Mesenchymal stem cell (in vitro differentiated cells and primary cell): ENCODE measurements at regions not wholly inside any gene's neighbourhood (a gene's known extent, or its start where the extent isn't known, plus 50 kb on each side); places are given as distances from the start of the nearest gene placed in this dataset.
"Not testable (repeated sequence)": the region's sequence is repeated elsewhere in the genome, so short reads cannot be mapped to it uniquely, and the experiment has no call there.

Experiments used
- DNase-seq: peaks from one replicate; pipeline ENCODE4 v3.0.0-alpha.2; 2013
- H2AFZ ChIP-seq: one replicate; pipeline ENCODE4 v1.6.1; 2013; ENCODE audit warnings: low read depth, mild to moderate bottlenecking, control low read depth, inconsistent platforms, low read length, moderate library complexity
- H2AK5ac ChIP-seq: 2 replicates; pipeline ENCODE4 v1.6.1; 2013; ENCODE audit warnings: low read length, moderate library complexity, mild to moderate bottlenecking, inconsistent platforms; ENCODE audit not compliant: severe bottlenecking
- H2BK120ac ChIP-seq: one replicate; pipeline ENCODE4 v1.6.1; 2013; ENCODE audit warnings: low read depth, mild to moderate bottlenecking, inconsistent platforms, low read length, moderate library complexity
- H2BK12ac ChIP-seq, 2 experiments: one replicate each; pipeline ENCODE4 v1.6.1; 2013; ENCODE audit warnings: inconsistent platforms in 2 of 2, low read length in 2 of 2, mild to moderate bottlenecking in 2 of 2, moderate library complexity in 2 of 2, control low read depth in 1 of 2
- H2BK15ac ChIP-seq: one replicate; pipeline ENCODE4 v1.6.1; 2013; ENCODE audit warnings: mild to moderate bottlenecking, low read depth, inconsistent platforms; ENCODE audit not compliant: poor library complexity, severe bottlenecking
- H2BK5ac ChIP-seq: 2 replicates; pipeline ENCODE4 v1.6.1; 2013; ENCODE audit warnings: low read depth, mild to moderate bottlenecking, low read length, control low read depth, inconsistent platforms; ENCODE audit not compliant: poor library complexity, severe bottlenecking
- H3K14ac ChIP-seq, 2 experiments: one replicate each; pipeline ENCODE4 v1.6.1; 2013; ENCODE audit warnings: inconsistent platforms in 2 of 2, low read length in 2 of 2, control low read depth in 1 of 2, mild to moderate bottlenecking in 1 of 2, moderate library complexity in 1 of 2
- H3K18ac ChIP-seq, 2 experiments: one replicate each; pipeline ENCODE4 v1.6.1; 2013; ENCODE audit warnings: inconsistent platforms in 2 of 2, low read length in 2 of 2, control low read depth in 1 of 2, low read depth in 1 of 2, mild to moderate bottlenecking in 1 of 2
- H3K23ac ChIP-seq, 2 experiments: one replicate each; pipeline ENCODE4 v1.6.1; 2013; ENCODE audit warnings: inconsistent platforms in 2 of 2, low read length in 2 of 2, mild to moderate bottlenecking in 2 of 2, moderate library complexity in 2 of 2, control low read depth in 1 of 2
- H3K27ac ChIP-seq: 2 replicates; pipeline ENCODE4 v1.5.1; 2013; ENCODE audit warnings: mild to moderate bottlenecking, moderate library complexity, low read length, control low read depth, inconsistent platforms; ENCODE audit not compliant: poor library complexity, severe bottlenecking
- H3K27me3 ChIP-seq, 2 experiments: 2 replicates each; pipeline versions ENCODE4 v1.6.1 to v1.7.0; 2013; ENCODE audit warnings: low read length in 2 of 2, mild to moderate bottlenecking in 2 of 2, moderate library complexity in 2 of 2, control low read depth in 1 of 2, inconsistent platforms in 1 of 2; ENCODE audit not compliant: control insufficient read depth in 1 of 2, insufficient read depth in 1 of 2
- H3K36me3 ChIP-seq, 2 experiments: 2 replicates each; pipeline versions ENCODE4 v1.6.1 to v1.7.0; 2013; ENCODE audit warnings: low read length in 2 of 2, control low read depth in 1 of 2, inconsistent platforms in 1 of 2, low read depth in 1 of 2, mild to moderate bottlenecking in 1 of 2; ENCODE audit not compliant: insufficient read depth in 2 of 2, control insufficient read depth in 1 of 2
- H3K4ac ChIP-seq, 2 experiments: one replicate each; pipeline ENCODE4 v1.6.1; 2013; ENCODE audit warnings: inconsistent platforms in 2 of 2, low read length in 2 of 2, mild to moderate bottlenecking in 2 of 2, moderate library complexity in 2 of 2, control low read depth in 1 of 2, low read depth in 1 of 2
- H3K4me1 ChIP-seq: 2 replicates; pipeline ENCODE4 v1.6.1; 2013; ENCODE audit warnings: low read depth, low read length, control low read depth; ENCODE audit not compliant: control insufficient read depth, insufficient read depth
- H3K4me2 ChIP-seq: 2 replicates; pipeline ENCODE4 v1.6.1; 2013; ENCODE audit warnings: low read length, mild to moderate bottlenecking, inconsistent platforms; ENCODE audit not compliant: poor library complexity, severe bottlenecking
- H3K4me3 ChIP-seq, 2 experiments: 2 replicates each; pipeline versions ENCODE4 v1.5.1 to v1.7.0; 2013; ENCODE audit warnings: low read length in 2 of 2, mild to moderate bottlenecking in 2 of 2, control low read depth in 1 of 2, low read depth in 1 of 2; ENCODE audit not compliant: insufficient read depth in 1 of 2
- H3K79me1 ChIP-seq: replicated peaks from 2 replicates; pipeline ENCODE4 v1.6.1; 2013; ENCODE audit warnings: mild to moderate bottlenecking, control low read depth, low read length, inconsistent platforms; ENCODE audit not compliant: poor library complexity, severe bottlenecking
- H3K9ac ChIP-seq: 2 replicates; pipeline ENCODE4 v1.7.0; 2013; ENCODE audit warnings: mild to moderate bottlenecking, low read length, moderate library complexity
- H3K9me3 ChIP-seq: 2 replicates; pipeline ENCODE4 v1.7.0; 2013; ENCODE audit warnings: mild to moderate bottlenecking, low read length; ENCODE audit not compliant: control insufficient read depth
- H4K8ac ChIP-seq: one replicate; pipeline ENCODE4 v1.6.1; 2013; ENCODE audit warnings: inconsistent platforms, mild to moderate bottlenecking, low read length, moderate library complexity
- H4K91ac ChIP-seq: one replicate; pipeline ENCODE4 v1.6.1; 2013; ENCODE audit warnings: mild to moderate bottlenecking, low read length, inconsistent platforms
- WGBS: methylation state at CpG from one replicate; pipeline ENCODE4 v1.1.7; 2013; ENCODE audit warnings: mixed read lengths; 5-methylcytosine and 5-hydroxymethylcytosine counted together

DNA sequence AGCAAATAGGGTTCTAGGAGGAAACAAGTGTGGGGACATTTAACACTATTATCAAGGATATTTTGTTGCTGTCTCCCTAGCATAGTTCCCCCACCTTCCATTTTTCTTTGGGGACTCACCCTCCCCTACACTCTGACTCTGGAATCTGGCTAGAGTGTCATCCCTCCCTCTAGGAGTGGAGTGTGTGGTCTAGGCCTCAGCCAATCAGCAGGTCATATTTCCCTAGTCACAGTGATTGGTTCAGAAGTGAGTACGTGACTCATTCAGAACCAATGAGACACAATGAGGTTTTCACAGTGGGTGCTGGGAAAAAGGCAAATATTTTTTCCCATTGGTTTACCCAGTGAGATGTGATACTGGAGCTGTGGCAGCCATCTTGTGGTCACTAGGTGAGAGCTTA is 234.4 kb downstream of the SHQ1 start:
- H3K9me3 ChIP-seq = peaks cover 13% of the 10 kb centered on the region
- no peak overlapping the region for H3K4me2 ChIP-seq
- no peak overlapping the region for H2BK12ac ChIP-seq
- H3K4me1 ChIP-seq = no peaks in the 10 kb centered on the region
- H3K14ac ChIP-seq = no peak overlapping the region
- no peak overlapping the region for H2AFZ ChIP-seq
- H4K8ac ChIP-seq = no peak overlapping the region
- H3K18ac ChIP-seq = no peak overlapping the region
- no peak overlapping the region for H3K4ac ChIP-seq
- DNase-seq = no peak
- H3K27ac ChIP-seq = no peak overlapping the region
- no peak overlapping the region for H3K9ac ChIP-seq
- H3K23ac ChIP-seq = no peak overlapping the region
- H2AK5ac ChIP-seq = no peak overlapping the region
- H2BK120ac ChIP-seq = no peak overlapping the region
- WGBS = 100% methylated on average over 1 of the region's 1 CpG
- H3K4me3 ChIP-seq = no peak overlapping the region
- no peak overlapping the region for H2BK15ac ChIP-seq
- H4K91ac ChIP-seq = no peak overlapping the region
- no peaks in the 10 kb centered on the region for H3K79me1 ChIP-seq
- no peaks in the 10 kb centered on the region for H3K36me3 ChIP-seq
- H3K27me3 ChIP-seq = peaks cover 11 to 30% of the 10 kb centered on the region in 2 experiments
- no peak overlapping the region for H2BK5ac ChIP-seq

DNA sequence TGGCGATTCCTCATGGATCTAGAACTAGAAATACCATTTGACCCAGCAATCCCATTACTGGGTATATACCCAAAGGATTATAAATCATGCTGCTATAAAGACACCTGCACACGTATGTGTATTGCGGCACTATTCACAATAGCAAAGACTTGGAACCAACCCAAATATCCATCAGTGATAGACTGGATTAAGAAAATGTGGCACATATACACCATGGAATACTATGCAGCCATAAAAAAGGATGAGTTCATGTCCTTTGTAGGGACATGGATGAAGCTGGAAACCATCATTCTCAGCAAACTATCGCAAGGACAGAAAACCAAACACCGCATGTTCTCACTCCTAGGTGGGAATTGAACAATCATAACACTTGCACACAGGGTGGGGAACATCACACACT is 239.1 kb downstream of the SHQ1 start:
- not testable (repeated sequence) for H2AFZ ChIP-seq, H3K4me2 ChIP-seq, H4K91ac ChIP-seq, H3K4ac ChIP-seq, H3K79me1 ChIP-seq, H2BK12ac ChIP-seq, H2BK5ac ChIP-seq, H2BK120ac ChIP-seq, DNase-seq, H3K27ac ChIP-seq, H3K4me3 ChIP-seq, H4K8ac ChIP-seq, H3K9me3 ChIP-seq, H2AK5ac ChIP-seq, H2BK15ac ChIP-seq, H3K23ac ChIP-seq, H3K18ac ChIP-seq, H3K14ac ChIP-seq, H3K4me1 ChIP-seq, H3K36me3 ChIP-seq, H3K9ac ChIP-seq
- H3K27me3 ChIP-seq = peaks cover 28 to 43% of the 10 kb centered on the region in 2 experiments
- 79% methylated on average over 1 of the region's 5 CpGs for WGBS

DNA sequence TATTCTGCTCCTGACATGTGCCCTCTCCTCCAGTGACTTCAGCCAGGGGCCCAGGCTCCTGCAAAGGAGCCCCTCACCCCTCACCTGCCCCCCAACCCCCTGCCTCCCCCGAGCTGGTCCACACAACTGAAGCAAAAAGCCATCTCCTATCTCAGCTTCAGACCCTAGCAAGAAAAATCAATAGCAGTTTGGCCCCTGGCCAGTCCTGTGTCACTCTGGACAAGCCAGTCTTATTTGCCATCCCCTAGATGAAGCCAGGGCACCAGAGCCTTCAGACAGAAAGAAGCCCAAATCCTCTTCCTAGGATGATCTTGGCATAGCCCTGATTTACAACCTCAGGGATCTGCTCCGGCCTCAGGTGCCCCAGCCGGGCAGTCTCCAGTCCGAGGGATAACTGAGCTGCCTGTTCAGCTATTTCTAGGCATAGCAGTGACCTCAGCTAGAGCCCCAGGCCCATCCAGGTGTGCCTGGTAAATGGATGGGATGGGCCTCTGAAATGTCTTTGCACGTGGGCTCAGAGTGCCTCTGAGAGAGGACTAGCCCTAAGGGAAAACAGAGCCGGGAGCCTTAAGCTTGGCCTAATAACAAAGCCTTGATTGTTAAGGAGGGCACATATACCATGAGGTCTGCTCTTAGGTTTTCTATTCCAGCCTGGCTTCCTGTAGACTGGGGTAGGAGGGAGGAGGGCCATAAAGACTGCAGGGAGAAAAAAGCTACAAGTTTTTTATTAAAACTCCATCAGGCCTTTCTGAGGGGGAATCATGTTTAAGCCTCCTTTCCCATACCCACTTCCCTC is 242.0 kb downstream of the SHQ1 start:
- H3K79me1 ChIP-seq = no peaks in the 10 kb centered on the region
- DNase-seq = no peak
- no peak overlapping the region for H2BK12ac ChIP-seq
- no peak overlapping the region for H3K14ac ChIP-seq
- H3K18ac ChIP-seq = no peak overlapping the region
- H3K4me2 ChIP-seq = no peak overlapping the region
- no peak overlapping the region for H3K4ac ChIP-seq
- H2BK15ac ChIP-seq = no peak overlapping the region
- H2AFZ ChIP-seq = no peak overlapping the region
- peaks cover 43 to 69% of the 10 kb centered on the region in 2 experiments for H3K27me3 ChIP-seq
- no peak overlapping the region for H3K4me3 ChIP-seq
- no peak overlapping the region for H4K8ac ChIP-seq
- no peak overlapping the region for H2BK120ac ChIP-seq
- H2AK5ac ChIP-seq = no peak overlapping the region
- H3K9ac ChIP-seq = no peak overlapping the region
- 68% methylated on average over 6 of the region's 6 CpGs for WGBS
- H3K23ac ChIP-seq = no peak overlapping the region
- H3K4me1 ChIP-seq = no peaks in the 10 kb centered on the region
- H3K27ac ChIP-seq = no peak overlapping the region
- no peak overlapping the region for H2BK5ac ChIP-seq
- no peak overlapping the region for H4K91ac ChIP-seq
- H3K36me3 ChIP-seq = no peaks in the 10 kb centered on the region
- peaks cover 4% of the 10 kb centered on the region for H3K9me3 ChIP-seq

DNA sequence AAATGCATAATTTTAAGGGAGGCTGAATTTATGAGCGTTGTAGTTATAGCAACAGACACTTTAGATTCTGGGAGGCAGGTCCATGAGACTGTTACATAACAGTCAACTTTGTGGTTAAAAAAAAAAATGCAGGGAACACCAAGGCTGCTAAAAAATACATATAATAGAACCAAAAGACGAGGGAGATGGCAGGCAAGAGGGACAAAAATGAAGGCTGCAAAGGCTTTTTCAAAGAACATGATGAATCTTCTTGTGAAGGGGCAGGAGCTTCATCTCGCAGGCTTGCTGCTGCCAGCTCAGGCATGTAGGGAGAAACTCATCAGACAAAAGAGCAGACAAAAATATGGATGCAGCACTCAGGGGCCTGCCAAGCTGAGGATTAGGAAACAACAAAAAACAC is 243.9 kb downstream of the SHQ1 start:
- WGBS = 82% methylated on average over 3 of the region's 3 CpGs

More for the DNA sequence above, 243.9 kb downstream of the SHQ1 start:
- Histone ChIP-seq H2AK5ac (no peak overlapping the region), H2AFZ (no peak overlapping the region), H2BK12ac (no peak overlapping the region), H3K4ac (no peak overlapping the region), H3K36me3 (no peaks in the 10 kb centered on the region), H2BK5ac (no peak overlapping the region), H3K27ac (no peak overlapping the region), H3K27me3 (peaks cover 59 to 81% of the 10 kb centered on the region in 2 experiments), H3K9ac (no peak overlapping the region), H3K4me1 (no peaks in the 10 kb centered on the region), H3K18ac (no peak overlapping the region), H3K4me3 (no peak overlapping the region), H3K4me2 (no peak overlapping the region), H3K79me1 (no peaks in the 10 kb centered on the region), H4K8ac (no peak overlapping the region), H3K14ac (no peak overlapping the region), H3K9me3 (peaks cover 4% of the 10 kb centered on the region), H3K23ac (no peak overlapping the region), H4K91ac (no peak overlapping the region), H2BK15ac (no peak overlapping the region), H2BK120ac (no peak overlapping the region)
- no peak for DNase-seq
